Sigmoid colon (tissue), 4 donors: ENCODE measurements at regions not wholly inside any gene's neighbourhood (a gene's known extent, or its start where the extent isn't known, plus 50 kb on each side); places are given as distances from the start of the nearest gene placed in this dataset.

Experiments
- POLR2AphosphoS5 ChIP-seq, 4 donors: sonication (generic); formaldehyde crosslinking; IDR thresholded peaks; one replicate each; pipeline ENCODE4 v1.6.1; 2017; ENCODE audit warnings: antibody characterized with exemption in 4 of 4
- TF ChIP-seq, protein P1 (sequence below), 4 experiments: fragments of 450-650 bp in 3 of 4; fragments of 200-600 bp in 1 of 4; IDR thresholded peaks; one replicate each; pipeline ENCODE4 v1.5.1; 2016 to 2019; ENCODE audit warnings: antibody characterized with exemption in 4 of 4, mild to moderate bottlenecking in 3 of 4, moderate library complexity in 2 of 4

DNA sequence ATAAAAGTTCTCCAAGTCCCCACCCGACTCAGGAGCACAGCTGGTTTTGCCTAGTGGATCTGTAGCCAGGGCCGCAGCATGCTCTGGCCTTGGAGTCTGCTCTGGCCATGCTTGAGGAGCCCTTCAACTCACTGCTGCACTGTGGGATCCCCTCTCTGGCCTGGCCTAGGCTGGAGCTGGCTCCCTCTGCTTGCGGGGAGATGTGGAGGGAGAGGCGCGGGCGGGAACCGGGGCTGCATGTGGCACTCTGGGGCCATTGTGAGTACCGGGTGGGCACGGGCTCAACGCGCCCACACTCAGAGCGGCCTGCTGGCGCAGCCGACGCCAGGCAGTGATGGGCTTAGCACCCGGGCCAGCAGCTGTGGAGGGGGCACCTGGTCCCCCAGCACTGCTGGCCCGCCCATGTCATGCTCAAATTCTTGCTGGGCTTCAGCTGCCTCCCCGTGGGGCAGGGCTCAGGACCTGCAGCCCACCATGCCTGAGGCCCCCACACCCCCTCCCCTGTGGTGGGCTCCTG is 57.0 kb upstream of the ATP12A start:
- TF ChIP-seq, protein P1, sequence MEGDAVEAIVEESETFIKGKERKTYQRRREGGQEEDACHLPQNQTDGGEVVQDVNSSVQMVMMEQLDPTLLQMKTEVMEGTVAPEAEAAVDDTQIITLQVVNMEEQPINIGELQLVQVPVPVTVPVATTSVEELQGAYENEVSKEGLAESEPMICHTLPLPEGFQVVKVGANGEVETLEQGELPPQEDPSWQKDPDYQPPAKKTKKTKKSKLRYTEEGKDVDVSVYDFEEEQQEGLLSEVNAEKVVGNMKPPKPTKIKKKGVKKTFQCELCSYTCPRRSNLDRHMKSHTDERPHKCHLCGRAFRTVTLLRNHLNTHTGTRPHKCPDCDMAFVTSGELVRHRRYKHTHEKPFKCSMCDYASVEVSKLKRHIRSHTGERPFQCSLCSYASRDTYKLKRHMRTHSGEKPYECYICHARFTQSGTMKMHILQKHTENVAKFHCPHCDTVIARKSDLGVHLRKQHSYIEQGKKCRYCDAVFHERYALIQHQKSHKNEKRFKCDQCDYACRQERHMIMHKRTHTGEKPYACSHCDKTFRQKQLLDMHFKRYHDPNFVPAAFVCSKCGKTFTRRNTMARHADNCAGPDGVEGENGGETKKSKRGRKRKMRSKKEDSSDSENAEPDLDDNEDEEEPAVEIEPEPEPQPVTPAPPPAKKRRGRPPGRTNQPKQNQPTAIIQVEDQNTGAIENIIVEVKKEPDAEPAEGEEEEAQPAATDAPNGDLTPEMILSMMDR (IDR thresholded peaks at IDR 0.05), result no peak
- no peak for TF ChIP-seq POLR2AphosphoS5 (IDR thresholded peaks at IDR 0.05)
